ENCODE measurements at regions not wholly inside any gene's neighbourhood (a gene's known extent, or its start where the extent isn't known, plus 50 kb on each side); places are given as distances from the start of the nearest gene placed in this dataset.

DNA sequence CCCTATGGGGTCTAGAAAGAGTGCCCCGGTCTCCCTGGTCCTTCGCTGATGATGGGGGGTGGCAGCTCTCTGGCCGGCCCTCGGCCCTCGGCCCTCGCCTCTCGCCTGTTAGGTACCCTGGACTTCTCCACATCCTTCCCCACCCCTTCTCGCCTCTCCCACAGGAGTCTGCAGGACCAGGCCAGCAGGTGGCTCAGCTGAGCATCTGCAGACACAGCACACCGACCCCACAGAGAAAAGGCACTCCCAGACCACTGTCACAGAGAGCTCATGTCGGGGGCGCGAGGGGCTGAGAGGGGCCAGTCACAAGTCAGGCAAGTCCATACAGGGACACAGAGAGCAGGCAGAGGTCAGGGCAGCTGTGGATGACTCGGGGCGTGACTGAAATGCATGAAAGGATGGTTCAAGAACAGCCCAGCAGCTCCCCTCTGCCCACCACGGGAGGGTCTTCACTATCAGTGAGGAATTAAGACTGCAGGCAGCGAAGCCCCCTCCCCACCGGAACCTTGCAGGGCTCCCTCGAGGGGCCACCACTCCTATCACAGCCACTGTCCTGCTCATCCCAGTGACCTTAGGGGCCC is 181.7 kb upstream of the NSMCE3 start:
- H3K4me3 ChIP-seq (ENCODE audit: low read depth, low read length): no peak overlapping the region
- no peaks in the 10 kb centered on the region for H3K36me3 ChIP-seq (ENCODE audit: control insufficient read depth in 2 of 2, insufficient read depth in 1 of 2, low read length in 2 of 2)
- H3K4me1 ChIP-seq (ENCODE audit: control insufficient read depth, insufficient read depth, low read length): no peaks in the 10 kb centered on the region
- H3K27ac ChIP-seq (ENCODE audit: extremely low read depth, low read depth, low read length): no peak overlapping the region
- ChIA-PET CTCF (interaction anchor here (0.6 kb wide), 1 partner anchor 48 kb away, joined by 3 read pairs; no protein-coding TSS in a partner anchor), POLR2A (no interaction called here)
- TF ChIP-seq ZNF621 (tag by site-specific recombination; IDR thresholded peaks at IDR 0.05) (no peak), MYNN (tag by site-specific recombination; IDR thresholded peaks at IDR 0.05; ENCODE audit: borderline replicate concordance) (no peak), SALL2 (tag by site-specific recombination; IDR thresholded peaks at IDR 0.05; ENCODE audit: borderline replicate concordance) (no peak)
- TF ChIP-seq, protein P1, sequence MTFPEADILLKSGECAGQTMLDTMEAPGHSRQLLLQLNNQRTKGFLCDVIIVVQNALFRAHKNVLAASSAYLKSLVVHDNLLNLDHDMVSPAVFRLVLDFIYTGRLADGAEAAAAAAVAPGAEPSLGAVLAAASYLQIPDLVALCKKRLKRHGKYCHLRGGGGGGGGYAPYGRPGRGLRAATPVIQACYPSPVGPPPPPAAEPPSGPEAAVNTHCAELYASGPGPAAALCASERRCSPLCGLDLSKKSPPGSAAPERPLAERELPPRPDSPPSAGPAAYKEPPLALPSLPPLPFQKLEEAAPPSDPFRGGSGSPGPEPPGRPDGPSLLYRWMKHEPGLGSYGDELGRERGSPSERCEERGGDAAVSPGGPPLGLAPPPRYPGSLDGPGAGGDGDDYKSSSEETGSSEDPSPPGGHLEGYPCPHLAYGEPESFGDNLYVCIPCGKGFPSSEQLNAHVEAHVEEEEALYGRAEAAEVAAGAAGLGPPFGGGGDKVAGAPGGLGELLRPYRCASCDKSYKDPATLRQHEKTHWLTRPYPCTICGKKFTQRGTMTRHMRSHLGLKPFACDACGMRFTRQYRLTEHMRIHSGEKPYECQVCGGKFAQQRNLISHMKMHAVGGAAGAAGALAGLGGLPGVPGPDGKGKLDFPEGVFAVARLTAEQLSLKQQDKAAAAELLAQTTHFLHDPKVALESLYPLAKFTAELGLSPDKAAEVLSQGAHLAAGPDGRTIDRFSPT (tag by site-specific recombination; IDR thresholded peaks at IDR 0.05): no peak
- H3K9me3 ChIP-seq (ENCODE audit: control insufficient read depth, insufficient read depth, low read depth, low read length): no peaks in the 10 kb centered on the region

DNA sequence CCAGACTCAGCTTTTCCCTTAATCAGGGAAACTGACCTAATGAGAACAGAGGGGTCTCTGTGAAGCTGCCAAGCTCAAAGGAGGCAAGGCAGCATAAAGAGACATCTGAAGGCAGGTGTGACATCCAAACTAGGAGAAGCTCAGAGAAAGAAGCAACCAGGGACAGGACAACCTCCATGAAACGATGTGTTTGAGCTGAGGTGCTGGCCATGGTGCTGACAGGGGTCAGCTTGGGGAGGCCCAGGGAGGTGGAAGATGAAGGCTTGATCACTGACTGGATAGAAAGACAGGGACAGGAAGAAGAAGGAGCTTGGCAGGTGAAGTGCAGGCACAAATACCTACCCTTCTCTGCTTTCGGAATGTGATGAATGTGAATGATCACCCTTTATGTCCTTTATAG is 179.5 kb upstream of the NSMCE3 start:
- no peak overlapping the region for H3K4me3 ChIP-seq (ENCODE audit: low read depth, low read length)
- ChIA-PET CTCF (no interaction called here), POLR2A (no interaction called here)
- no peaks in the 10 kb centered on the region for H3K36me3 ChIP-seq (ENCODE audit: control insufficient read depth in 2 of 2, insufficient read depth in 1 of 2, low read length in 2 of 2)
- H3K4me1 ChIP-seq (ENCODE audit: control insufficient read depth, insufficient read depth, low read length): no peaks in the 10 kb centered on the region
- no peaks in the 10 kb centered on the region for H3K9me3 ChIP-seq (ENCODE audit: control insufficient read depth, insufficient read depth, low read depth, low read length)
- H3K27ac ChIP-seq (ENCODE audit: extremely low read depth, low read depth, low read length): no peak overlapping the region
- TF ChIP-seq, protein P2, sequence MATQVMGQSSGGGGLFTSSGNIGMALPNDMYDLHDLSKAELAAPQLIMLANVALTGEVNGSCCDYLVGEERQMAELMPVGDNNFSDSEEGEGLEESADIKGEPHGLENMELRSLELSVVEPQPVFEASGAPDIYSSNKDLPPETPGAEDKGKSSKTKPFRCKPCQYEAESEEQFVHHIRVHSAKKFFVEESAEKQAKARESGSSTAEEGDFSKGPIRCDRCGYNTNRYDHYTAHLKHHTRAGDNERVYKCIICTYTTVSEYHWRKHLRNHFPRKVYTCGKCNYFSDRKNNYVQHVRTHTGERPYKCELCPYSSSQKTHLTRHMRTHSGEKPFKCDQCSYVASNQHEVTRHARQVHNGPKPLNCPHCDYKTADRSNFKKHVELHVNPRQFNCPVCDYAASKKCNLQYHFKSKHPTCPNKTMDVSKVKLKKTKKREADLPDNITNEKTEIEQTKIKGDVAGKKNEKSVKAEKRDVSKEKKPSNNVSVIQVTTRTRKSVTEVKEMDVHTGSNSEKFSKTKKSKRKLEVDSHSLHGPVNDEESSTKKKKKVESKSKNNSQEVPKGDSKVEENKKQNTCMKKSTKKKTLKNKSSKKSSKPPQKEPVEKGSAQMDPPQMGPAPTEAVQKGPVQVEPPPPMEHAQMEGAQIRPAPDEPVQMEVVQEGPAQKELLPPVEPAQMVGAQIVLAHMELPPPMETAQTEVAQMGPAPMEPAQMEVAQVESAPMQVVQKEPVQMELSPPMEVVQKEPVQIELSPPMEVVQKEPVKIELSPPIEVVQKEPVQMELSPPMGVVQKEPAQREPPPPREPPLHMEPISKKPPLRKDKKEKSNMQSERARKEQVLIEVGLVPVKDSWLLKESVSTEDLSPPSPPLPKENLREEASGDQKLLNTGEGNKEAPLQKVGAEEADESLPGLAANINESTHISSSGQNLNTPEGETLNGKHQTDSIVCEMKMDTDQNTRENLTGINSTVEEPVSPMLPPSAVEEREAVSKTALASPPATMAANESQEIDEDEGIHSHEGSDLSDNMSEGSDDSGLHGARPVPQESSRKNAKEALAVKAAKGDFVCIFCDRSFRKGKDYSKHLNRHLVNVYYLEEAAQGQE (tag by site-specific recombination; IDR thresholded peaks at IDR 0.05): peak; percentile 89
- no peak for TF ChIP-seq ZNF776 (tag by site-specific recombination; IDR thresholded peaks at IDR 0.05; ENCODE audit: borderline replicate concordance)

DNA sequence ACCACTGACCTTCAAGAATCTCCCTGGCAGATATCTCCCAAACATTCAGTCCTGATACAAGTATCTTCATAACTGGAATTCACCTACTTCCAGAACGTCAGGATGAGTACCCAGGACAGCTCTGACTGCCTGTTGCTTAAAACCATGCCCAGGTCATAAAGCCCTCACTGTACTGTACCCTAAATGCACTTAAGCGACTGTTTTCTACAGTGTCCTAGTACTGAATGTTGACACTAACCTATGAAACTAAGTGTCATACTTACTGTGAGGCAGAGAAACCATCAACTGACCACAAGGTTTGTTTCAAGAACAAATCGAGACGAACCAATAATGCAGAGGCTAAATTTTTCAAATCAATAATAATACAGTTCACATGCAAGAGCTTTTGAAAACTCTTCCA is 178.7 kb upstream of the NSMCE3 start:
- CTCF ChIA-PET: no interaction called here
- no peaks in the 10 kb centered on the region for H3K36me3 ChIP-seq (ENCODE audit: control insufficient read depth in 2 of 2, insufficient read depth in 1 of 2, low read length in 2 of 2)
- H3K27ac ChIP-seq (ENCODE audit: extremely low read depth, low read depth, low read length): no peak overlapping the region
- POLR2A ChIA-PET: no interaction called here
- H3K9me3 ChIP-seq (ENCODE audit: control insufficient read depth, insufficient read depth, low read depth, low read length): no peaks in the 10 kb centered on the region
- no peaks in the 10 kb centered on the region for H3K4me1 ChIP-seq (ENCODE audit: control insufficient read depth, insufficient read depth, low read length)
- no peak for TF ChIP-seq SALL2 (tag by site-specific recombination; IDR thresholded peaks at IDR 0.05; ENCODE audit: borderline replicate concordance)
- no peak for TF ChIP-seq ZNF658 (tag by site-specific recombination; IDR thresholded peaks at IDR 0.05)
- TF ChIP-seq MZF1 (tag by site-specific recombination; IDR thresholded peaks at IDR 0.05; ENCODE audit: borderline replicate concordance): no peak
- TF ChIP-seq GLI2 (tag by site-specific recombination; IDR thresholded peaks at IDR 0.05; ENCODE audit: borderline replicate concordance, low read depth): no peak
- TF ChIP-seq, protein P3, sequence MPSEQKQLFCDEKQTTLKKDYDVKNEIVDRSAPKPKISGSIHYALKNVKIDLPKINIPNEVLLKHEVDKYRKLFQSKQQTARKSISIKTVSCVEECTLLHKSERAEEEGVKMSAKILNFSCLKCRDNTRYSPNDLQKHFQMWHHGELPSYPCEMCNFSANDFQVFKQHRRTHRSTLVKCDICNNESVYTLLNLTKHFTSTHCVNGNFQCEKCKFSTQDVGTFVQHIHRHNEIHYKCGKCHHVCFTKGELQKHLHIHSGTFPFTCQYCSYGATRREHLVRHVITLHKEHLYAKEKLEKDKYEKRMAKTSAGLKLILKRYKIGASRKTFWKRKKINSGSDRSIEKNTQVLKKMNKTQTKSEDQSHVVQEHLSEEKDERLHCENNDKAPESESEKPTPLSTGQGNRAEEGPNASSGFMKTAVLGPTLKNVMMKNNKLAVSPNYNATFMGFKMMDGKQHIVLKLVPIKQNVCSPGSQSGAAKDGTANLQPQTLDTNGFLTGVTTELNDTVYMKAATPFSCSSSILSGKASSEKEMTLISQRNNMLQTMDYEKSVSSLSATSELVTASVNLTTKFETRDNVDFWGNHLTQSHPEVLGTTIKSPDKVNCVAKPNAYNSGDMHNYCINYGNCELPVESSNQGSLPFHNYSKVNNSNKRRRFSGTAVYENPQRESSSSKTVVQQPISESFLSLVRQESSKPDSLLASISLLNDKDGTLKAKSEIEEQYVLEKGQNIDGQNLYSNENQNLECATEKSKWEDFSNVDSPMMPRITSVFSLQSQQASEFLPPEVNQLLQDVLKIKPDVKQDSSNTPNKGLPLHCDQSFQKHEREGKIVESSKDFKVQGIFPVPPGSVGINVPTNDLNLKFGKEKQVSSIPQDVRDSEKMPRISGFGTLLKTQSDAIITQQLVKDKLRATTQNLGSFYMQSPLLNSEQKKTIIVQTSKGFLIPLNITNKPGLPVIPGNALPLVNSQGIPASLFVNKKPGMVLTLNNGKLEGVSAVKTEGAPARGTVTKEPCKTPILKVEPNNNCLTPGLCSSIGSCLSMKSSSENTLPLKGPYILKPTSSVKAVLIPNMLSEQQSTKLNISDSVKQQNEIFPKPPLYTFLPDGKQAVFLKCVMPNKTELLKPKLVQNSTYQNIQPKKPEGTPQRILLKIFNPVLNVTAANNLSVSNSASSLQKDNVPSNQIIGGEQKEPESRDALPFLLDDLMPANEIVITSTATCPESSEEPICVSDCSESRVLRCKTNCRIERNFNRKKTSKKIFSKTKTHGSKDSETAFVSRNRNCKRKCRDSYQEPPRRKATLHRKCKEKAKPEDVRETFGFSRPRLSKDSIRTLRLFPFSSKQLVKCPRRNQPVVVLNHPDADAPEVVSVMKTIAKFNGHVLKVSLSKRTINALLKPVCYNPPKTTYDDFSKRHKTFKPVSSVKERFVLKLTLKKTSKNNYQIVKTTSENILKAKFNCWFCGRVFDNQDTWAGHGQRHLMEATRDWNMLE (tag by site-specific recombination; conservative IDR thresholded peaks at IDR 0.05; ENCODE audit: low read depth): no peak
- no peak for TF ChIP-seq ZFHX2 (tag by site-specific recombination; conservative IDR thresholded peaks at IDR 0.05)
- no peak overlapping the region for H3K4me3 ChIP-seq (ENCODE audit: low read depth, low read length)
